ENCODE measurements at regions not wholly inside any gene's neighbourhood (a gene's known extent, or its start where the extent isn't known, plus 50 kb on each side); places are given as distances from the start of the nearest gene placed in this dataset.

DNA sequence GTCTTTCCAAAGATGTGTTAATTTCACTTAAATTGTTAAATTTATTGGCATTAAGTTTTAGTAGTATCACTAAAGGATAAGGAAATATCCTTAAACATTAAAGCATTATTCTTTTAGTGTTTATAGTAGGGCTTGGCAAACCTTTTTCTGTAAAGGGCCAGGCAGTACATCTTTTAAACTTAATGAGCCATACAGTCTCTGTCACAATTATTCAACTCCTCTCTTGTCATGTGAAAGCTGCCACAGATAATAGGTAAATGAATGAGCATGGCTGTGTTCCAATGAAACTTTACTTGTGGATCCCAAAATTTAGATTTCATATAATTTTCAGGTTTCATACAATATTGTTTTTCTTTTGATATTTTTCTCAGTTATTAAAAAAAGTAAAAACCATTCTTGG lies 268.2 kb upstream of the C11orf87 start:
- TF ChIP-seq, protein P1, sequence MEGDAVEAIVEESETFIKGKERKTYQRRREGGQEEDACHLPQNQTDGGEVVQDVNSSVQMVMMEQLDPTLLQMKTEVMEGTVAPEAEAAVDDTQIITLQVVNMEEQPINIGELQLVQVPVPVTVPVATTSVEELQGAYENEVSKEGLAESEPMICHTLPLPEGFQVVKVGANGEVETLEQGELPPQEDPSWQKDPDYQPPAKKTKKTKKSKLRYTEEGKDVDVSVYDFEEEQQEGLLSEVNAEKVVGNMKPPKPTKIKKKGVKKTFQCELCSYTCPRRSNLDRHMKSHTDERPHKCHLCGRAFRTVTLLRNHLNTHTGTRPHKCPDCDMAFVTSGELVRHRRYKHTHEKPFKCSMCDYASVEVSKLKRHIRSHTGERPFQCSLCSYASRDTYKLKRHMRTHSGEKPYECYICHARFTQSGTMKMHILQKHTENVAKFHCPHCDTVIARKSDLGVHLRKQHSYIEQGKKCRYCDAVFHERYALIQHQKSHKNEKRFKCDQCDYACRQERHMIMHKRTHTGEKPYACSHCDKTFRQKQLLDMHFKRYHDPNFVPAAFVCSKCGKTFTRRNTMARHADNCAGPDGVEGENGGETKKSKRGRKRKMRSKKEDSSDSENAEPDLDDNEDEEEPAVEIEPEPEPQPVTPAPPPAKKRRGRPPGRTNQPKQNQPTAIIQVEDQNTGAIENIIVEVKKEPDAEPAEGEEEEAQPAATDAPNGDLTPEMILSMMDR (IDR thresholded peaks at IDR 0.05; ENCODE audit: borderline replicate concordance, extremely low read depth, low read length, poor library complexity, severe bottlenecking): no peak
- TF ChIP-seq EZH2 (IDR thresholded peaks at IDR 0.05; ENCODE audit: borderline replicate concordance, low read depth, low read length, severe bottlenecking): no peak
